LNCaP clone FGC (cell line): ENCODE measurements at regions not wholly inside any gene's neighbourhood (a gene's known extent, or its start where the extent isn't known, plus 50 kb on each side); places are given as distances from the start of the nearest gene placed in this dataset.

Experiments used
- DNase-seq: peaks from one replicate; pipeline ENCODE4 v3.0.0-alpha.2; 2011; ENCODE audit warnings: low read depth
- H3K4me3 ChIP-seq: 2 replicates; pipeline ENCODE4 v1.5.1; 2011; ENCODE audit warnings: mild to moderate bottlenecking, low read depth, low read length, control low read depth
- CTCF ChIP-seq: IDR thresholded peaks from 2 replicates; pipeline ENCODE4 v1.5.1; 2012; ENCODE audit warnings: mild to moderate bottlenecking; ENCODE audit not compliant: control insufficient read depth, insufficient read depth; ENCODE audit errors: extremely low read depth

GRCh38 chr4:23602720-23603119 is 287.1 kb downstream of the PPARGC1A start:
- TF ChIP-seq CTCF, result no peak
- no peak for DNase-seq
- no peak overlapping the region for H3K4me3 ChIP-seq

GRCh38 chr4:23594125-23594524 is 295.7 kb downstream of the PPARGC1A start:
- TF ChIP-seq CTCF, result no peak
- no peak for DNase-seq
- H3K4me3 ChIP-seq, result no peak overlapping the region

- DNase-seq, result no peak
- TF ChIP-seq CTCF, result no peak
- H3K4me3 ChIP-seq, result no peak overlapping the region
Measured at GRCh38 chr4:23590431-23590830, 299.4 kb downstream of the PPARGC1A start.

- peak; percentile 14 for DNase-seq
- no peak overlapping the region for H3K4me3 ChIP-seq
- no peak for TF ChIP-seq CTCF
Measured at GRCh38 chr4:23584024-23584423, 305.8 kb downstream of the PPARGC1A start.

GRCh38 chr4:23582671-23583070 is 307.2 kb downstream of the PPARGC1A start:
- TF ChIP-seq CTCF, result no peak
- no peak for DNase-seq
- H3K4me3 ChIP-seq, result no peak overlapping the region

GRCh38 chr4:23579166-23579565 is 310.7 kb downstream of the PPARGC1A start:
- no peak for DNase-seq
- TF ChIP-seq CTCF, result no peak
- no peak overlapping the region for H3K4me3 ChIP-seq

DNA sequence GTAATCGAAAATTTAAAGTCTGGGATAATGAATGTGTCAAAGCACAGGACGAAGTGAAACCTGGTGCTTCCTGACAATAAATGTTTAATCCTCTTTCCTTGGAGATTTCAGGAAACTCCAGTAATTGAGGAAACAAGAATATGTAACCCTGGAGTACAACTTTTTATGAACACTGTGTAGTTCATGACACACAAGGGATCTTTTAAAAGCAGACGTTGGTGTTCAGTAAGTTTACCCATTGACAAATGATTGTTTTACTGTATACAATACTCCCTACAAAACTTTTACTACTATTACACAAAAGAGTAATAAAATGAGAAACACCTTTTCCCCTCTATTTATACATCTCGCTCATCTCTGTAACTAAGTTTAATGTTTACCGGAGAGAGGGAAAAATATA is 312.4 kb downstream of the PPARGC1A start:
- DNase-seq, result no peak

More for the DNA sequence above, 312.4 kb downstream of the PPARGC1A start:
- TF ChIP-seq CTCF, result no peak
- H3K4me3 ChIP-seq, result no peak overlapping the region
